ENCODE measurements at regions not wholly inside any gene's neighbourhood (a gene's known extent, or its start where the extent isn't known, plus 50 kb on each side); places are given as distances from the start of the nearest gene placed in this dataset.

GRCh38 chr11:69384251-69385143 lies 90.5 kb downstream of the MYEOV start:
- H3K9me3 Mint-ChIP-seq = peaks cover 8 to 24% (median 15%) of the 10 kb centered on the region in 9 donors
- no peak for ATAC-seq
- H3K27me3 Mint-ChIP-seq = no peaks in the 10 kb centered on the region
- peaks cover 0 to 14% (median 13%) of the 10 kb centered on the region in 3 donors for H3K36me3 Mint-ChIP-seq
- peak in 1 of 10 donors; percentile 11 for DNase-seq
- no peak overlapping the region for H3K27ac Mint-ChIP-seq
- H3K4me3 Mint-ChIP-seq = no peak overlapping the region
- POLR2A ChIA-PET = no interaction called here
- H3K4me1 Mint-ChIP-seq = peaks cover 0 to 2% (median 0%) of the 10 kb centered on the region in 4 donors

DNA sequence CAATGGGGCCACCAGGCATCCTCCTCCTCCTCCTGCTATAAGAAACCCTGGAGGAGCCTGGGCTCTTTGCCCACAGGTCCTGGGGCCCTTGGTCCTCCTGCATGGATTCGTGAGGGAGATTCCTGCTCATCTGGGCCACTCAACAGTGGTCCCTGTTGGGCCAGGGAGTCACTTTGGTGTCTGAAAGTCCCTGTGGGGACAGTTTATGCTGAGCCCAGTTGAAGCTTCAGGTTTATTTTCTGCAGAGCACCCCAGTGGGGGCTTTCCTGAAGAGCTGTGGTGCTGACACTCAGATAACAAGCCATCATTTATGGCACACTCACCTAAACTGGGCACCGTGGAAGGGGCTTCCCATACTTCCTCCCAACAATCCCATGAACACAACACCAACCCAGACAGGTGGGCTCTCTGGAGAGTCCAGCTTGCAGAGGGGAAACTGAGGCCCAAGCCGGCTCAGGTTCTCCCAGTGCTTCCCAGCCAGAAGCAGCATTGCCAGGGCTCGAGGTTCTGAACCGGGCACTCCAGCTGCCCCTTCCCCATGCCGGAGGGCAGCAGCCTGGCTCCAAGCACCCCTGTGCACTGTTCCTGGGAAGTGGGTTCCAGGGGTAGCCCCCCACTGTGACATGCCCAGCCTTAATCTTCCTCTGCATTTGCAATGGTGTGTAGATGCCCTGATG lies 91.3 kb downstream of the MYEOV start:
- peaks cover 0 to 14% (median 13%) of the 10 kb centered on the region in 3 donors for H3K36me3 Mint-ChIP-seq
- POLR2A ChIA-PET = no interaction called here
- no peak overlapping the region for H3K27ac Mint-ChIP-seq

GRCh38 chr11:69385832-69386427 lies 92.0 kb downstream of the MYEOV start:
- Mint-ChIP-seq H3K4me3 (no peak overlapping the region), H3K27ac (no peak overlapping the region), H3K4me1 (peaks cover 0 to 2% (median 0%) of the 10 kb centered on the region in 4 donors), H3K36me3 (peaks cover 0 to 14% (median 13%) of the 10 kb centered on the region in 3 donors), H3K9me3 (peaks cover 8 to 27% (median 17%) of the 10 kb centered on the region in 9 donors), H3K27me3 (peaks cover 0 to under 1% (median 0%) of the 10 kb centered on the region in 5 donors)
- no peak for ATAC-seq
- DNase-seq = peak in 1 of 10 donors; percentile 14
- POLR2A ChIA-PET = no interaction called here

More for the DNA sequence above, 91.3 kb downstream of the MYEOV start:
- Mint-ChIP-seq H3K4me3 (no peak overlapping the region), H3K27me3 (no peaks in the 10 kb centered on the region), H3K9me3 (peaks cover 8 to 27% (median 15%) of the 10 kb centered on the region in 9 donors), H3K4me1 (peaks cover 0 to 2% (median 0%) of the 10 kb centered on the region in 4 donors)
- ATAC-seq (no peak), DNase-seq (peak in 1 of 10 donors; percentile 10)

GRCh38 chr11:69386594-69387408 lies 92.8 kb downstream of the MYEOV start:
- POLR2A ChIA-PET = no interaction called here
- Mint-ChIP-seq H3K27ac (no peak overlapping the region), H3K9me3 (peaks cover 8 to 27% (median 17%) of the 10 kb centered on the region in 9 donors), H3K27me3 (peaks cover 0 to 4% (median 0%) of the 10 kb centered on the region in 5 donors), H3K4me3 (no peak overlapping the region), H3K4me1 (peaks cover 0 to under 1% (median 0%) of the 10 kb centered on the region in 4 donors), H3K36me3 (peaks cover 0 to 14% (median 13%) of the 10 kb centered on the region in 3 donors)
- DNase-seq = peak in 1 of 10 donors; percentile 12
- ATAC-seq = no peak

DNA sequence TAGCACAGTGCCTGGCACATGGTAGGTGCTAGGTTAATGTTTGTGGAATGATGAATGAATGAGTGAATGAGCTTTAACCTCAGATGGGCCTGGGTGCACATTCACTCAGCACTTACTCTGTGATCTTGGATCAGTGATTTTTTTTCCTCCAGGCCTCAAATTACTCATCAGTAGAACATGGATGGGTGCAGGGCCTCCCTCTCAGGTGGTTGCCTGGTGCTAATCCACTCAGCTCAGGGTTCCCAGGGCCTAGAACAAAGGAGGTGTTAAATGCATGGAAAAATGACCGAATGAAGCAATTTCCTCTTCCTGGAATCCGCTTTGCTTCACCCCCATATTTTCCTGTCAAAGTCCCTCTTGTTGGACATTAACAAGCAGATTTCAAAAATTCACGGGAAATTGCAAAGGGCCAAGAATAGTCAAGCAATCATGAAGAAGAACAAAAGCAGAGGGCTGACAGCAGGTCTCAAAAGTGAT lies 93.5 kb downstream of the MYEOV start:
- H3K27me3 Mint-ChIP-seq = peaks cover 0 to 4% (median 0%) of the 10 kb centered on the region in 5 donors
- peaks cover 0 to 14% (median 13%) of the 10 kb centered on the region in 3 donors for H3K36me3 Mint-ChIP-seq
- no peak for ATAC-seq
- H3K27ac Mint-ChIP-seq = peak overlapping the region in 1 of 10 donors; percentile 19
- H3K9me3 Mint-ChIP-seq = peaks cover 8 to 27% (median 17%) of the 10 kb centered on the region in 9 donors
- no peaks in the 10 kb centered on the region for H3K4me1 Mint-ChIP-seq
- no peak for DNase-seq
- no peak overlapping the region for H3K4me3 Mint-ChIP-seq
- POLR2A ChIA-PET = no interaction called here

- peaks cover 0 to 8% (median 0%) of the 10 kb centered on the region in 5 donors for H3K27me3 Mint-ChIP-seq
- DNase-seq = no peak
- H3K4me3 Mint-ChIP-seq = no peak overlapping the region
- no peak for ATAC-seq
- H3K9me3 Mint-ChIP-seq = peaks cover 8 to 27% (median 17%) of the 10 kb centered on the region in 9 donors
- no peaks in the 10 kb centered on the region for H3K4me1 Mint-ChIP-seq
- POLR2A ChIA-PET = no interaction called here
- no peak overlapping the region for H3K27ac Mint-ChIP-seq
- H3K36me3 Mint-ChIP-seq = peaks cover 0 to 14% (median 13%) of the 10 kb centered on the region in 3 donors
Observed at GRCh38 chr11:69388210-69388609, 93.3 kb upstream of the LINC01488 start.

GRCh38 chr11:69388661-69389060 lies 92.8 kb upstream of the LINC01488 start:
- H3K4me1 Mint-ChIP-seq = no peaks in the 10 kb centered on the region
- H3K9me3 Mint-ChIP-seq = peaks cover 8 to 27% (median 17%) of the 10 kb centered on the region in 9 donors
- H3K27ac Mint-ChIP-seq = no peak overlapping the region
- DNase-seq (no peak), ATAC-seq (no peak)
- peaks cover 0 to 8% (median 0%) of the 10 kb centered on the region in 5 donors for H3K27me3 Mint-ChIP-seq
- POLR2A ChIA-PET = no interaction called here
- H3K4me3 Mint-ChIP-seq = no peak overlapping the region
- H3K36me3 Mint-ChIP-seq = peaks cover 0 to 14% (median 13%) of the 10 kb centered on the region in 3 donors

GRCh38 chr11:69390561-69390960 lies 90.9 kb upstream of the LINC01488 start:
- H3K4me1 Mint-ChIP-seq = no peaks in the 10 kb centered on the region
- no peak overlapping the region for H3K4me3 Mint-ChIP-seq
- peaks cover 0 to 14% (median 13%) of the 10 kb centered on the region in 3 donors for H3K36me3 Mint-ChIP-seq
- no peak overlapping the region for H3K27ac Mint-ChIP-seq
- POLR2A ChIA-PET = no interaction called here
- H3K27me3 Mint-ChIP-seq = peaks cover 0 to 8% (median 0%) of the 10 kb centered on the region in 5 donors
- DNase-seq (no peak), ATAC-seq (no peak)
- H3K9me3 Mint-ChIP-seq = peaks cover 8 to 27% (median 17%) of the 10 kb centered on the region in 9 donors

- Mint-ChIP-seq H3K36me3 (peaks cover 0 to 14% (median 13%) of the 10 kb centered on the region in 3 donors), H3K4me1 (no peaks in the 10 kb centered on the region), H3K9me3 (peaks cover 8 to 27% (median 17%) of the 10 kb centered on the region in 9 donors), H3K27me3 (peaks cover 0 to 10% (median 0%) of the 10 kb centered on the region in 5 donors), H3K4me3 (no peak overlapping the region), H3K27ac (peak overlapping the region in 2 of 10 donors; percentile 24 to 34)
- DNase-seq (no peak), ATAC-seq (no peak)
- POLR2A ChIA-PET = no interaction called here
Observed at GRCh38 chr11:69391192-69392103, 90.0 kb upstream of the LINC01488 start.

- POLR2A ChIA-PET = no interaction called here
Observed at GRCh38 chr11:69392104-69392653, 89.3 kb upstream of the LINC01488 start.

More at GRCh38 chr11:69392104-69392653, 89.3 kb upstream of the LINC01488 start:
- DNase-seq = no peak
- no peak for ATAC-seq
- peaks cover 8 to 27% (median 15%) of the 10 kb centered on the region in 9 donors for H3K9me3 Mint-ChIP-seq
- peaks cover 0 to 14% (median 13%) of the 10 kb centered on the region in 3 donors for H3K36me3 Mint-ChIP-seq
- no peak overlapping the region for H3K27ac Mint-ChIP-seq
- no peak overlapping the region for H3K4me3 Mint-ChIP-seq
- peaks cover 0 to 10% (median 0%) of the 10 kb centered on the region in 5 donors for H3K27me3 Mint-ChIP-seq
- no peaks in the 10 kb centered on the region for H3K4me1 Mint-ChIP-seq
